Gastroesophageal sphincter (tissue), 3 donors: ENCODE measurements at regions not wholly inside any gene's neighbourhood (a gene's known extent, or its start where the extent isn't known, plus 50 kb on each side); places are given as distances from the start of the nearest gene placed in this dataset.

ENCODE experiments used
- CTCF ChIP-seq, 4 experiments: fragments of 200-600 bp in 2 of 4; fragments of 450-650 bp in 2 of 4; sonication (generic) in 1 of 4; IDR thresholded peaks; one replicate each; pipeline ENCODE4 v1.5.1; 2017 to 2019; ENCODE audit warnings: antibody characterized with exemption in 4 of 4, mild to moderate bottlenecking in 2 of 4, moderate library complexity in 2 of 4
- EP300 ChIP-seq: sonication (generic); formaldehyde crosslinking; IDR thresholded peaks from one replicate; pipeline ENCODE4 v1.6.1; 2017; ENCODE audit warnings: antibody characterized with exemption, mild to moderate bottlenecking
- POLR2AphosphoS5 ChIP-seq: sonication (generic); formaldehyde crosslinking; IDR thresholded peaks from one replicate; pipeline ENCODE4 v1.6.1; 2017; ENCODE audit warnings: antibody characterized with exemption

- TF ChIP-seq CTCF (IDR thresholded peaks at IDR 0.05) (no peak), EP300 (no peak), POLR2AphosphoS5 (no peak)
Observed at GRCh38 chr16:65312071-65312470, 190.2 kb upstream of the CDH11 start.
